ENCODE measurements at regions not wholly inside any gene's neighbourhood (a gene's known extent, or its start where the extent isn't known, plus 50 kb on each side); places are given as distances from the start of the nearest gene placed in this dataset.

- no peak for DNase-seq (ENCODE audit: low spot score)
Observed at GRCh38 chr1:187091666-187092065, 262.9 kb downstream of the PLA2G4A start.

GRCh38 chr1:187092104-187092503 is 263.4 kb downstream of the PLA2G4A start:
- DNase-seq (ENCODE audit: low spot score), result no peak

GRCh38 chr1:187096689-187097088 is 267.9 kb downstream of the PLA2G4A start:
- DNase-seq (ENCODE audit: low spot score), result no peak

DNA sequence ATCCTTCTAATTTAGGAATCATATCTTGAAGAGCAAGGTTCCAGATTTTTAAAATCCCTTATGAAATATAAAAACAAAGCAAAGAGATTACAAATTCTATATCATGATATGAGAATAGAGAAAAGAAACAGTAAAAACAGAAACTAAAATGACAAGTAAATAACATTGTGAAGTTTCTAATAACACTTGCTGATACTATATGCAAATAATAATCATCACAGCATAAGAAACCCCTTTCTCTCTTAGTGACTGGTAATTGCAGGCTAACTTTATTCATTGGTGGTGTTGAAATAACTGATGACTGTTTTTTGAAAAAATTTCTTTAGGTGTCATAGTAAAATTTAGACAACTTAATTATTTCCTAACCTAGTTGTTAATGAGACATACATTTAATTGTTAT is 281.6 kb downstream of the PLA2G4A start:
- DNase-seq (ENCODE audit: low spot score), result no peak

GRCh38 chr1:187114792-187115191 is 286.0 kb downstream of the PLA2G4A start:
- no peak for DNase-seq (ENCODE audit: low spot score)

DNA sequence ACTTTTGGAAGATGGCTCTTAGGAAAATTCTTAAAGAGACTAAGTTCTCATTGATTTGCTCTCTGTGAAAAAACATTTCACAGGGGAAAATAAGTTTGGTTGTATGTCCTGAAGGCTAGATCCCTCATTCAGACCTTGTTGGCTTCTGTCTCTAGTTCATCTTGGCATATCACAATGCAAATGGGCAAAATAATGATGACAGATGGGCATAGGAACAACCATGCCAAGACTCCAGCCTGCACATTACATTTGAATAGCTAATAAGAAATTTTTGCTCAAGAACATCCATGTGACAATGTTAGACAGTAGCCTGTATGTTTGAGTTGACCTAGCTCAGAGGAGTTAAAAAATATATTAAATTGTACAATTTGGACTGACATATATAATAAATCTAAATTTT is 292.9 kb downstream of the PLA2G4A start:
- DNase-seq (ENCODE audit: low spot score), result no peak

- no peak for DNase-seq (ENCODE audit: low spot score)
Observed at GRCh38 chr1:187122566-187122965, 293.8 kb downstream of the PLA2G4A start.

DNA sequence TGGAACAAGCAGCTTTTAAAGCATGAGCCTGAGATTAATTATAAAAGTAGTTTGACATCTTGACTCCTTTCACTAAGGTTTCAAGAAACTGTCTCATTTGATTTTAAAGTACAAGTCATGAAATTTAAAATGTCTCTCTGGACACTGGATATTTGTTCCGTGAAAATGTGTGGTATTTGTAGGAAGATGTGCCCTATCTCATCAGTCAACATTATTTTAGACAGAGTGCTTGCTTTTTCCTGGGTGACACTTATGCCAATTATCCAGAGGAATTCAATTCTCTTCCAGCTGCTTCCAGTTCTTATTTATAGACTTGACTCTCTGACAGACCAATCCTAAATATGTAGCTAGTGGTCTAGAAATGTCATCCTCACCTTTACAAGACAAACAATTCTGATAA is 300.4 kb downstream of the PLA2G4A start:
- no peak for DNase-seq (ENCODE audit: low spot score)

GRCh38 chr1:187143783-187144182 is 315.0 kb downstream of the PLA2G4A start:
- DNase-seq (ENCODE audit: low spot score), result no peak

- no peak for DNase-seq (ENCODE audit: low spot score)
Observed at GRCh38 chr1:187146388-187146787, 317.6 kb downstream of the PLA2G4A start.

- DNase-seq (ENCODE audit: low spot score), result no peak
Observed at GRCh38 chr1:187151555-187151954, 322.8 kb downstream of the PLA2G4A start.

DNA sequence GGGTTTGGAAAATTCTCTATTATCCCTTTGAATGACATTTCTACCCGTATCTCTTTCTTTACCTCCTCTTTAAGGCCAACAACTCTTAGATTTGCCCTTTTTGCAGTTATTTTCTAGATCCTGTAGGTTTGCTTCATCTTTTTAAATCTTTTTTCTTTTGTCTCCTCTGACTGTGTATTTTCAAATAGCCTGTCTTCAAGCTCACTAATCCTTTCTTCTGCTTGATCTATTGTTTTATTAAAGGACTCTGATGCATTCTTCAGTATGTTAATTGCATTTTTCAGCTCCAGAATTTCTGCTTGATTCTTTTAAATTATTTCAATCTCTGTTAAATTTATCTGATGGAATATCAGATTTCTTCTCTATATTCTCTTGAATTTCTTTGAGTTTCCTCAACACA is 324.3 kb downstream of the PLA2G4A start:
- no peak for DNase-seq (ENCODE audit: low spot score)

DNA sequence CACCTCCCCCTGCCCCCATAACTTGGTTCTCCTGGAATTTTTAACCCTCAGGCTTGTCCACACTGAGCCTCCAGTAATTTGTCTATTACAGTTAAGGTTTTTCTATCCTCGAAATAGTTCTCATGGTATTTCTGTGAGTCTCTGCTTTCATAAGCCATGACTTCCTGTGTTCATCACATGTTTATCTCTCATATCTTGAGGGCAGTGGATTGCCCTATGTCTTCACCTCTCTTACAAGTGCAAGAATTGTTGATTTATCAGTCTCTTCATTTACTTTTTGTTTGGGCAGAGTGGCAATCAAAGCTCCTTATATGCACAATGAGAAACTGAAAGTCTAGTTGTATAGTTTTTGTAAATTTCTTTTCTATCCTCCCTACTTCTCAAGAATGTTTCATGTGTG is 328.4 kb downstream of the PLA2G4A start:
- no peak for DNase-seq (ENCODE audit: low spot score)

- no peak for DNase-seq (ENCODE audit: low spot score)
Observed at GRCh38 chr1:187157552-187157951, 328.8 kb downstream of the PLA2G4A start.

DNA sequence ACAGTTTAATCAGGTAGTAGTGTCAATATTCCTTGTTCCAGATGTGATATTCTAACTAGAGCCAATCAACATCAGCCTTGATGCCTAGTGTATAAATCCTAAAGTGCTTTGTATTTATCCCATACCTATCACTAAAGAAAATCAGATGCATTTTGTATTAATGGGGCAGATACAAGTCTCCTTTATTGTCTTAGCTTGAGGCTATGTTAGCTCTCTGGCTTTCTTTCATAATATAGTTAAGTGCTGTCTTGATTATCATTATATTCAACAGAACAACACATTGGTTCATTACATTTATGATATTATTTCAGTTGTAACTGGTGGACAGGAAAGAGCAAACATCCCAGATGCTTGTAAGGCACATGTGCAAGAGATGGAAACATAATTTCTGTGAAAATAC is 338.8 kb downstream of the PLA2G4A start:
- no peak for DNase-seq (ENCODE audit: low spot score)

GRCh38 chr1:187168297-187168696 is 339.5 kb downstream of the PLA2G4A start:
- no peak for DNase-seq (ENCODE audit: low spot score)

- no peak for DNase-seq (ENCODE audit: low spot score)
Observed at GRCh38 chr1:187185389-187185788, 356.6 kb downstream of the PLA2G4A start.

GRCh38 chr1:187197685-187198084 is 368.9 kb downstream of the PLA2G4A start:
- DNase-seq (ENCODE audit: low spot score), result no peak

DNA sequence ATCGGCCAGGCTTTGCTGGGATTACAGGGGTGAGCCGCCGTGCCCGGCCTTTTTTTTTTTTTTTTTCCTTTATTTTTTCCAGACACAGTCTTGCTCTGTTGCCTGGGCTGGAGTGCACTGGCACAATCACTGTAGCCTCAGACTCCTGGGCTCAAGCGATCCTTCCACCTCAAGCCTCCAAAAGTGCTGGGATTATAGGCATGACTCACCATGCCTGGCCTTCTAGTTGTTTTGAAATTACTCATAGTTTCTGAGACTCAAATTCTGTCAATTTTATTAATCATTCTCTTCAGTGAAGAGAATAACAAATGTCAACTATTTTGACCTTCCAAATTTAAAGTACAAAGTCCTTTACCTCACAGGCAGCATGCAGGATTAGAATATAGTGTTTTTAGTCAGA is 374.5 kb downstream of the PLA2G4A start:
- no peak for DNase-seq (ENCODE audit: low spot score)

DNA sequence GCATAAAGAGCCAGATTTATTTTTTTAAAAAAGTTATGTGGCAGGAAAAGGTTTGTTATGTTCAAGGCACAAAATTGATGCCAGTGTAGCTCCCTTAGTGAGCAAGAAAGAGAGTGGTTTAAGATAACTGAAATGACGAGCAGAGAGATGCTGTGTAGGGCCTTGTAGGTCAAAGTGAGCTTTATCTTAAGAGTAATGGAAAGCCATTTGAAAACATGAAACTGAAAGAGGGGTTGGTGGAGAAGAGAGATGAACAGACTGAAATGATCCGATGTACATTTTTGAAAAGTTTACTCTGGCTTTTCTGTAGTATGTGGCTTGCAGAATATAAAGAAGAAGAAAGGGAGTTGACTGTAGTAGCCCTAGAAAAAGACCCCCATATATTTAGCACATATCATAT is 383.6 kb downstream of the PLA2G4A start:
- DNase-seq (ENCODE audit: low spot score), result no peak

- DNase-seq (ENCODE audit: low spot score), result no peak
Observed at GRCh38 chr1:187226396-187226795, 397.6 kb downstream of the PLA2G4A start.

GRCh38 chr1:187228790-187229189 is 400.0 kb downstream of the PLA2G4A start:
- no peak for DNase-seq (ENCODE audit: low spot score)

GRCh38 chr1:187229496-187229895 is 400.7 kb downstream of the PLA2G4A start:
- no peak for DNase-seq (ENCODE audit: low spot score)

DNA sequence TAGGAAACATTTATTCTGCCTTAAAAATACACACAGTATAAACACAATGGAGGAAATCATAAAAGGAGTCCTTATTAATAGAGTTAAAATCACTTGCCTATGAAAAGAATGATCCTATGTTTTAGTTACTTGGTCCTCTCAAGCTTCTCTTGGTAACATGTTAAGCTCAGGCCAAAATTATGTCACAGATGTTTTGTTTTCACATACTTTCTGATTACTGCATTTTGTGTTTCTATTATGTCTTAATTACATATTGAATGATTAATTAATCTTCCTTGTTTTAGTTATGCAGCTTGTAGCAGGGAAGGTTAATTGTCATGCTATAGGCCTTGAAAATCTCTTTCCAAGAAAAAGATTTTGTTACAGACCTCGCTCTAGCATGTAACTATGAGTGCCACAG is 406.0 kb downstream of the PLA2G4A start:
- no peak for DNase-seq (ENCODE audit: low spot score)

DNA sequence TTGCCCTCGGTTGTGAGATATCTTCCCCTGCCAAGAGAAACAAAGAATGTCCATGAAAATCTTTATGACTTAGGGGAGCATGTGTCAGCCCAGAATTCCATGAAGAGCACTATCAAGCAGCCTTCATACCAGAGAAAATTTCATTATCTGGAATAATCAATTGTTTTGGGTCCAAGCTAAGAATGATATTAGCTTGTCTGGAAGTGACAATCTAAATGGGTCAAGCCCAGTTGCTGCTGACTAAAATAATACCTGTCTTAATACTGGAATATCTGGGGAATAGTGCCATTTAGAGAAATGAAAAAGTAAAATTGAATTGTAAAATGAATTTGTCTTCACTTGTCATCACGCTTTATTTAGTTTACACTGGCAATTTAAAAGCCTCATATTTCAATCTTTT is 407.4 kb downstream of the PLA2G4A start:
- DNase-seq (ENCODE audit: low spot score), result no peak
